NCI-H82 (cell line): ENCODE measurements at regions not wholly inside any gene's neighbourhood (a gene's known extent, or its start where the extent isn't known, plus 50 kb on each side); places are given as distances from the start of the nearest gene placed in this dataset.
A peak's percentile ranks its signal among the peaks of the same experiment; 100 is the strongest.

Experiments
- DNase-seq: peaks from one replicate; lab custom pipeline; 2025; lab: John Stamatoyannopoulos, UW

DNA sequence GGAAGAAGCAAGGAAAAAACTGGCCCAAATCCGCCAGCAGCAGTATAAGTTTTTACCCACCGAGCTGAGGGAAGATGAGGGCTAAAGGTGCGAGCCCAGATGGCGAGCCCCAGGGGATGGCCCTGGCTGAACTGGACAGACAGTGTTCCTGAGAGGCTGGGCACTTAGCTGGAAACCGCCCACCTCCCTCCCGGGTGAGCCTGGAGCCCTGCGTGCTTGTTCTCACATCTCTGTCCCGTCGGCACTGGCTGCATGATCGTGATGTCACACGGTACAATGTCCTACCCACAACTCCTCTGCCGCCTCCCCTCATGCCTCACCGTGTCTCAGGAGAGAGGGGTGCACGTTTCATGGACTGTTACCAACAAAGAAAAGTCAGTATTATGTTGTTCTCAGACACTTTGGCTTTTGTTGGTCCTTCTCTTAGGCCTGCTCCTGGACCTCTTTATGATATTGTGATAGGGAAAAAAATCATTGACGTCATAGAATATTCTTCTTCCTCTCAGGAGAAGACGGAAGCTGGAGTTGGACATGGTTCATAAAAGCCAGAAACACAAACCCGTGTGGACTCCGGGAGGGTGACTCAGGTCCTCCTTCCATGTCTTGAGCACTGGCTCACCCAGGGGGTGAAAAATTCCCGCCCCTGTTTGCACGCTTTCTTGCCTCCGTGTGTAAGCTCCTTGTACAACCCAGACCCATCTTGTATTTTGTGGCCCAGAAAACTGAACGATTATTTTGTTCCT, 201.8 kb upstream of the TPM1 start:
- DNase-seq: no peak

DNA sequence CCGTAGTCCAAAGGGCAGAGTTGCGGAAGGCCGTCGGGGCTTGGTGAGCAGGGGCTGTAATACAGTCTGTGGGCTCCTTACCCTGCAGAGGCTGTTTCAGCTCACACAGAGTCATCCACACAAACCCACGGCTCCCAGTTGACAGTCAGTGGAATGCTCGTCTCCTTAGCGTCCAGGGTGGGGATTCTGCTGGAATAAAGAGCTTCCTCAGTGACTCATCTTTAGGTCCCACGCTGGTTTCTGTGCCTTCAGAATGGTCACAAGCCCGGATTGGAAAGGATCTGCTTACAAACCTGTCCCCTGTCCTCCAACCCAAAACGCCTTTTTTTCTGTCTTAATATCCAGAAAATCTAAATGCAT, 201.3 kb upstream of the TPM1 start:
- DNase-seq: no peak

DNA sequence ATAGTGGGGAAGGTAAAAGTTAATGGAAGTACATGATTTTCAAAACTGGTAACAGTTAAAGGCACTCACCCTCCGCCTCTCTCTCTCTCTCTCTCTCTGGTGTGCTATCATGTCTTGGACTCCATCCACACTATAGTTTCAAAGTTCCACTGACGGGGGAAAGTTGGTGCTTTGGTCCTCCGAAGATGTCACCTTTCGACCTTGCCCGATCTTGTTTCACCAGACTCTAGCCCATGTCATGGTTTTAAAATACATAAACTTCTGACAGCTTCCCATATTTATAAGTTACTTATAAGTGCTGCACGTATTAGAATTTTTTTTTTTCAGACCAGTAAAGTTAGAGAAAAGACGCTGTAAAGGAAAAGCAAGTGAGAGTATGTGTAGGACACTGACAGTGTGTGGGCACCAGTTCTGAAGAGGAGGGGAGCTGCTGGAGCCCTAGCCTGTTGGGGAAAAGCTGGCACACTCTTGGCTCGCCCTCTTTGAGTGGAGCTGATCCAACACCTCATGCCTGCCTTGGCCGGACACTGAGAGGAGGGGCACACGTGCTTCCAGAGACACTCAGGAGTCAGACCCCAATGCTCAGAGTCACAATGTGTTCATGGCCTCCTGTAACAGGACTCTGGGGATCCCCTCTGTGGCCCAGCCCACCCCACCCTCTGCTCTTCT, 200.5 kb upstream of the TPM1 start:
- no peak for DNase-seq

DNA sequence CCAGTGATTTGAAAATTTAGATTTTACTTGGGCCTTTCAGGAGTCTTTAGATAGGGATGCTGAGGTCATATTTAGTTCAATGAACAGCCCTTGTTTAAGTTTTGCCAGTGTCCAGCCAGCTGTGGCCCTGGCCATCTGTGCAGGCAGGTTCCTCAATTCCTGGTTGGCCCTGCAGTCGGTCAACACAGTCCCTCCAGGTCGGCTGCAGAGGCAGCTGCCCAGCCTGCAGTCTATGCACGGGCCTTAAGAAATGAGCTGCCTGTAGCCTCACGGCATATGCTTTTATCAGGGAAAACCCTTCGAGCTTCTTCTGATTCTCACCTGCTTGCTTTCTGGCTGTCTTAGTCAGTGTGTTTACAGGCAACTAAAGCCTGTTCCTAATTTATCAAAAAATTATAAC, 199.2 kb upstream of the TPM1 start:
- DNase-seq: no peak

DNA sequence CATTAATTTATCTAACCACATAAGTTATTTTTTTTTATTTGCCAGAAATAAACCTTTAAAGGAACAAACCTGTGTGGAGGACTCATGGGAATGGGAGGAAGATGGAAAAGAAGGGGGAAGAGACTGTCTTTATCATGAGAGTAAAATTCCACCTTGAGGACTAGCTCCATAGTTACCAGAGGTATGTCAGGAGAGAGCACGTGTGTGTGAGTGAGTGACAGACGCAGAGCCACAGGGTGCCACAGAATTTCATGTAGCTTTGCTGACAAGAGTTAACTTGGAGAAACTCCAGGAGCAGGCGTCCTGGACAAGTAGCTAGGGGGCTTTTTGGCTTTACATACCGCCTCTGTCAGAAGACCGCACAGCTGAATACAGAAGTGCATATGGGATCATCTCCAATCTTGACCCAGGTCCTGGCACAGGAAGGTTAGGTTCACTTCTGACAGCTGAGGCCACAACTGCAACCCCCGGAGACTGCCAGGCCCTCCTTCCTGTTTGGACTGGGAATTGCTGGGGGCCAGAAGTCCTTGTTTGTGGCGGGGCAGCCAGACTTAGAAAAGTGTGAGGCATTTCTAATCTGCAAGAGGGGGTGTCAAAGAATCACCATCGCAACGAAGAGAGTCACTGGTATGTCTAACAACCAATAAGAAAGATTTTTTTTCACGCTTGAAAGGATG, 197.8 kb upstream of the TPM1 start:
- no peak for DNase-seq

DNA sequence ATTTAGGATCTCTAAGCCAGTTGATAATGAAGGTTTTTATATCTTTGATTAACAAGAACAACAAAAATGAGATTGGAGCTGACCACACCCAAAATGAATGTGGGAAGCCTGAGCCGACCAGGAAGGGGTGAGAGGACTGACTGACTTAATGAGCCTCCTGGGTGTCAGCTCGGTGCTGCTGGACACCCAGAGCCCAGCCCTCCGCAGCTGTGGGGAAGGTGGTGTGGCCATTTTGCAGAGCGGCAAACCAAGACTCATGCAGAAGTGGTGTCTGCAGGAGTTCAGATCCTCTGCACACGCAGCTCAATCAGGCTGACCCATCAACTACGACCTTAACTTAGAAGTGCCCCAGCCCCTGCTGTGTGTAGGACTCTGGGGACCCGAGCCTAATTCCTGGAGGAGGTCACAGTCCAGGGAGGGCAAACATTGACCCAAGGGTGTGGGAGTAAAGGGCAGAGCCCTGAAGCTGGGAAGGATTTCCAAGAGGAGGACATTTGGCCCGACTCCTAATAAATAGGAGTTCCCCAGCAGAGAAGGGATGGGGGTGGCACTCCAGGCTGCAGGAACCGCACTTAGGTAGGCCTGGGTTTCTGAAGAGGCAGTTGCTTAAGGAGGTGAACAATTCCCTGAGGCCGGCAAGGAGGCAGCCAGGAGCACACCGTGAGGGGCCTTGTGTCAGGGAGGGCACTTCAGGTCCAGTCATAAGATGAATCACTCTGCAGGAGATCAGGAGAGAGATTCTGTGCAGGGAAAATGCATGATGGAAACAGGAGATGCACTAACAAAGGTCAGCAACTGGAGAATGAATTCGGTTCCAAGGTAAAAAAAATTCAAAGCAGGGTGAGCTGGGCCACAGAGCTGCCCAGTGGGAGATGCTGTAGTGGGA, 197.1 kb upstream of the TPM1 start:
- DNase-seq: no peak

DNA sequence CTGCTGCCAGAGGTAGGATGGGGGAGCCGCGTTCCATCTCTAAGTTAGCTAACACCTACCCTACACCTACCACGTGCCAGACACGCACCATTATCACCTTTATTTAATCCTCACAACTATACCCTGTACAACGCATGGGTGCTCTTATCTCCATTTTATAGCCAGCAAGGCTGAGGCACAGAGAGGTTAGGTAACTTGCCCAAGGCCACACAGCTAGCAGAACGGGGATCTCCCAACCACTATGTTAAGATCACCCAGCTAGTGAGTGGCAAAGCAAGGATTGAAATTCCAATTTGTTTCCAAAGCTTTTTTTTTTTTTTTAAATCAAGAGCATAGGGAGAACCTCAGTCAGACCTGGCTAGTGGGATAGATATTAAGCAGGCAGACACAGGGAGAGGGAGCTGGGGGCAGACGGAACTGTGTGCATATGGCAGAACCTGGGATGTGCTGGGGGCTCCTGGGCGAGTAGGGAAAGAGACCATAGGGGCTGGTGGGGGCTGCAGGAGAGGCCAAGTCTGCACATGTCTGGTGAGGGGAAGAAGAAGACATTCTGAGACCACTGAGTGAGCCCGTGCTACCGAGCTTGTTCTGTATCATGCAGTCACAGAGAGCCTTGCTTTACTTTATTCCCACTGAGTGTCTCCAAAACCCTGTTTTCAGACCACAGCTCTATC, 196.3 kb upstream of the TPM1 start:
- DNase-seq: no peak

DNA sequence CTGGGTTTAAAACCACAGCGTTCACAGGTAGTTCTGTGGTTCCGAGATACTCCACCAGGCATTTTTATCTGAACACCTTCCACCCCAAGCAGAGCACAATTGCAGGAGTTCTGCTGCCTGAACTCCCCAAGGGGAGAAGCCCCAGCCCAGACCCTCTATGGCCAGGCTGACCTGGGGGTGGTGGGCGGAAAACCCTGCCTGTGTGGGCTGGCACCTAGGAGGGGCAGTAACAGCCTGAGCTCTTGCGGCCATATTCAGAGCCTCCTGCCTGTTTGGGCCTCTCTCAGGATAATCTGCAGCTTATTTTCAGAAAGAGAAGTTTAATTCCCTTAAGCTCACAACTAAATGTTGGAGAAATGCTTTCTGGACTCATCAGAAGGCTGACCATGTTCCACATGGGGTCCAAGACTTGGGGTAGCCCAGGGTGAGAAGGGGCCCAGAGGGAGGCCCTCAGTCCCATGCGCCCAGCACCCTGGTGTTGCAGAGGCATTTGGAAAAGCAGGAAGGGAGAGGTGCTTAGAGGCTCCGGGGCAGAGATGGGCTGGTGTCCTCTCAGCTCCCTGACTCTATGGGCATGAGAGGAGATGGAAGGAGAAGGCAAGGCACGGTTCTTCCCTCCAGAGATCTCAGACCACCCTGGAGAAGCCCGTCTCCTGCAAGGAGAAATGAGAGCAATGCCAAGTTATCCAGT, 195.6 kb upstream of the TPM1 start:
- peak; percentile 22 for DNase-seq

DNA sequence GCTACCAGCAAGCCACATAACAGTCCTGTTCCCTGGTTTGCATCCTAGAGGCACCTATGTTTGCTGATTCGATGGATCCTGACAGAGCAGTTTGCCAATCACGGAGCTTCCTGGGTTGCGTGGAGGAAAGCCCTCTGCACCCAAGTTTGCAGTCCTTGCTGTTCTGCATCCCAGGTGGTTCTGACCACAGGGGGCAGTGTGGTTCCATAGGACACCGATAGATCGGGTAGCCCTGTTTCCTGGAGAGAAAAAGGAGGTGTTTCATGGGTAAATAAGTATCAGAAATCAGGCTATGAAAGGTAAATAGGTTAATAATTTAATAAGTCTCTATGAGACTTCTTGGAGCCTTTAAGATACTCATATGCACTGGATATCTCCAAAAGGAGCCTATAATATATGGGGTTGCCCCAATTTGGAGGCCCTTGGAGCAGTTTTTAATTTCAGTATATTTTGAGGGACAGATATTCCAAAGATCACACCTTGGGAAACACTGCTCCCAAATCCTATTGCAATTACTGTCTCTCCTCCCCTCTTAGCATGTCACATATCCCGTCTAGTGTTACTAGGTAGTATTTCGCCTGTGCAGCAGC, 194.6 kb upstream of the TPM1 start:
- peak; percentile 83 for DNase-seq

DNA sequence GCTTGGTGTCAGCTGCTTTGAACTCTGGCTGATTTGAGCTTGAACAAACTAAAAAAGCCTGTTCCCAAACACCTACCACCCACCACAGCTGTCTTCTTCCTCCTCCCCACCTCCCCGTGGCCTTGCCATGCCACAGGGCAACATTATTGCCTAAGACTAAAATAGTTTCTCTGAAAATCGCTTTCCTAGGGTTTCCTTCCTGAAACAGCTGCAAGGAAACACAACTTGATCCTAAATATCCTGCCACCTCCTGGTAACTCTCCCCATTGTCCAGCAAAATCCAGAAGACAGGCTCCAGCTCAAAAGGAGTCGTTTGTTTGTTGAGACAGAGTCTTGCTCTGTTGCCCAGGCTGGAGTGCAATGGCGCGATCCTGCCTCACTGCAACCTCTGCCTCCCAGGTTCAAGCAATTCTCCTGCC, 193.9 kb upstream of the TPM1 start:
- no peak for DNase-seq

DNA sequence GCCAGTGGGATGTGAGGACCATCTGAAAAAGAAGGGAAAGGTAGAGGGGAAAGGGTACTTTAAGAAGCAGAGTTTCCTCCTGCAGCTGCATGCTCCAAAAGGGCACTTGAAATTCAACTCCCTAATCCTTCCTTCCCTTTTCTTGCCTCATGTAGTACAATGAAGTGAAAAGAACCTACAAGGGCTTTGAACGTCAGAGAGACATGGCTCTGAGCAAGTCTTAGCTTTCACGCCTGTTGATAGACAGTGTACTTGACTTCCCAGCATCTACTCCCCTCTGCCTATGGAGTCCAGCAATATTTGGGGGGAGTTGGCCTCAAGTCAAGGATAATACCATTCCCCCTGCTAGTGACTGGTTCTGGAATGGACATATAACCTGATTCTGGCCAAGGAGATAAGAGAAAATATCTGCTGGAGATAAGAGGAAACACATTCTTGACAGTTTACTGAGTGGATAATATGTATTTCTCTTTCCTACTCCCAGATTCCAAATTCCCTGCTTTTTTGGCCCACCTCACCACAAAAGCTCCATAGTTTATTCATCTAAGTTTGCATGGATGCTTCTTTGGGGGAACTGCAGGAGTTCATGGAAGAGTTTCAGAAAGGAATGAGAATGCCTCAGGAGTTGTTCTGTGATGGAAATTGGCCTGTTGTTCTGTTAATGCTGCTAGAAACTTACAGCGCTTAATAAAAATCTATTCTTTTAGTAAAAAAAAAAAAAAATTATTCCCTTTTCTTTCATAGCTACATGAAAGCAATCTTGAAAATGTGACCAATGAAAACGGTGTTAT, 193.0 kb upstream of the TPM1 start:
- no peak for DNase-seq

DNA sequence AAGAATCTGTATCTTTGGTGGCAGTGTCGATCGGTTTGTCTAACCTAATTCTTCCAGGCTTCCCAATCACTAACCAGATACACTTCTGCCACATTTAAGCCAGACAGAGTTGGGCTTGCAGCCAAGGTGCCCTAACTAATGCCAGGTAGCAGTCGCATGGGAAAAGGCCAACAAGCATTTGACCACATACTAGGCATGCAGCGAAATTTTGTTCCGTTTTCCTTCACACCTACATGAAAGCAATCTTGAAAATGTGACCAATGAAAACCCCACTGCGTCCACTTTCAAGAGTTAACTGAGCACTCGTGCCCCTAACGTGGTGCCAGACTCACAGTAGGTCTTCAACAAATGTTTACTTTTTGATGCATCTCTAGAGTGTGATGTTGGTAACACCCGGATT, 192.2 kb upstream of the TPM1 start:
- no peak for DNase-seq

DNA sequence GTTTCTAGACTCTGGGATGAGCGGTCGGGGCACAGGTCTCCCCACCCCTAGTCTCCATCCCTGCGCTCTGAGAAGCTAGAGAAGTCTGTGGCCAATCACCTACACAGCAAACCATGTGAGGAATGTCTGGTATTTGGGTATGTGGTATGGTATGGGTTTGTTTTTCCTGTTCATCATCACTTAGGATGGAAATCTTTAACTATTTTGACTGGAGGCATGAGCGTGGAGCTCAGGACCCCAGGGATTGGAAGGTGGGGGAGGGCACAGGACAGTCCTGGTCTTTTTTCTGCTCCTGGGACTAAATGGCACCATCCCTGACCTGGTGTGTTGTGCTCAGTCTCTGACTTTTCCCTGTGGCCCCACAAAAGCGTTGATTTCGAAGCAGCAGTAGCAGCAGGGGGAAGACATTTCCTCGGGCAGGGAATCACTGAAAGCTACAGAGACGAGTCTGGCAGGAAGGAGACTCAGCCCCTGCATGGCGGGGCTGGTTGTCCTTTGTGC, 191.7 kb upstream of the TPM1 start:
- DNase-seq: no peak

DNA sequence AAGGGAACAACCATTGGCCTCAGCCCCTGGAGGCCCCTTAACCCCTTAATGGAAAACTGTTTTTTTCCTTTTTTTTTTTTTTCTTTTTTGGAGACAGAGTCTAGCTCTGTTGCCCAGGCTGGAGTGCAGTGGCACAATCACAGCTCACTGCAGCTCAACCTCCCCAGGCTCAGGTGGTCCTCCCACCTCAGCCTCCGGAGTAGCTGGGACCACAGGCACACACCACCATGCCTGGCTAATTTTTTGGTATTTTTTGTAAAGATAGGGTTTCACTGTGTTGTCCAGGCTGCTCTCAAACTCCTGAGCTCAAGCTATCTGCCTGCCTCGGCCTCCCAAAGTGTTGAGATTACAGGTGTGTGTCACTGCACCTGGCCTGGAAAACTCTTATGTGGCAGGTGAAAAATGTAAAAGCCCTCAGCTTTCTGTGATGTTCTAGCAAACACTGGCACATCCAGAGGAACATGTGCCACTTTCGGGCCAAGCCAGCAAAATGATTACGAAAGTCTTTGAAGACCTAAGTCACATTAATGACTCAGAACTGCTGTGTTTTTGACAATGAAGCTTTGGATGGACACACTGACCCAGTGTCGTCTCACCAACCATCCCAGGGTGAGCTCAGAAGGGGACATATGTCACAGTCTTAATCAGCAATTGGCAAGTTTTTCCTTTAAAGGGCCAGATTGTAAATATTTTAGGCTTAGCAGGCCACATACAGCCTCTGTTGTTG, 189.3 kb upstream of the TPM1 start:
- no peak for DNase-seq

DNA sequence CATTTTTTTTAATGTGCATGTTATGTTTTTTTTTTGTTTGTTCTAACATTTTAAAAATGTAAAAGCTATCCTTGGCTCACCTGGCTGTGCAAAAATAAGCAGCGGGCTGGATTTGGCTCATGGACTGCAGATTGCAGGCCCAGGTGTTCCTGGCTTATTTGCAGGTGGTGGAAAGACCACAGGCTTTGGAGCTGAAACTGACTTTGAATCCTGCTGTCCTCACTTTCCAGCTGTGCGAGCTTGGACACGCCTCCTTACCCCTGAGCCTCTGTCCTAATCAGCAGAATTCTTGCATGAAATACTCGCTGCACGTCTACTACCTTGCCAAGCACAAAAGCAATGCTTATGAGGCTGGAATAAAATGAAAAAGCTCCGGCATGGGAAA, 188.7 kb upstream of the TPM1 start:
- DNase-seq: no peak

DNA sequence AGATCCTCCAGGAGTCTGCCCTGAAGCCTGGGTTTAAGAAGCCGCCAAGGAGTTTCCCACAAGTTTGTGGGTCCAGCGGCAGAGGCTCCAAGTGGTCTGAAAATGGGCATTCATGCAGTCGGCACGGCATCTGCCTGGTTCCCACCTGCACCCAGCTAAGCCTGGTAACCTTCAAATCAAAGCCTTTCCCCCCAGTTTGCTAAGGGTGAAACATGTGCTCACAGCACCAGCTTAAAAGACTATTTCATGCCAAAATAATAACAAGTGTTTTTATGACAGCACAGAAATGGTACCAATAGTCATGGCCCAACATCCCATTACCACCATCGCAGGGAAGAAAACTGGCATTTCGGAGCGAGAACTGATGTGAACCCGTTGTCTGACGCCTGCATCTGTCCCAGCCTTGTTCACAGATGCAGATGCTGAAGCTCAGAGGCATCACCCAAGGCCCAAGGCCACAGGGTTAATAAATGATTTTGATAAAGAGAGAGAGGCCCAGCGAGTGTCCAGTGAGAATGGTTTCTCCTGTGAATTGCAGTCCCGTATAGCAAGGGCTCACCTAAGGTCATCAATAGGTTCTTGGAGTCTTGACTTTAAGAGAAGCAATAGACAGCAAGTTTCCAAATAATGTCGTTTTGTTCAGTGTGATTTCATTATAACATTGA, 188.0 kb upstream of the TPM1 start:
- no peak for DNase-seq

DNA sequence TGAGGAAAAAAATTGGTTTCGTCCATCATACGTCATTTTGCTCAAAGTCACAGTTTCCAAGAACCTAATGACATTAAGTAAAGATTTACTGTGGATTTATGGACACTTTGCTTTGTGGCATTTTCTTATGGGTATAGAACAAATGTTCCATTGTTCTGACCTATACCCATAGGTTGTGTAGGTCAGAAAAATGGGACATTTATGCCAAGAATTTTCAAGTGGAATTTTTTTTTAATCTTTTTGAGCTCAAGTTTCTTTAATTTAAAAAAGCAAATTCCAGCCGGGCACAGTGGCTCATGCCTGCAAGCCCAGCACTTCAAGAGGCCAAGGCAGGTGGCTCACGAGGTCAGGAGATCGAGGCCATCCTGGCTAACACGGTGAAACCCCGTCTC, 187.5 kb upstream of the TPM1 start:
- DNase-seq: no peak

DNA sequence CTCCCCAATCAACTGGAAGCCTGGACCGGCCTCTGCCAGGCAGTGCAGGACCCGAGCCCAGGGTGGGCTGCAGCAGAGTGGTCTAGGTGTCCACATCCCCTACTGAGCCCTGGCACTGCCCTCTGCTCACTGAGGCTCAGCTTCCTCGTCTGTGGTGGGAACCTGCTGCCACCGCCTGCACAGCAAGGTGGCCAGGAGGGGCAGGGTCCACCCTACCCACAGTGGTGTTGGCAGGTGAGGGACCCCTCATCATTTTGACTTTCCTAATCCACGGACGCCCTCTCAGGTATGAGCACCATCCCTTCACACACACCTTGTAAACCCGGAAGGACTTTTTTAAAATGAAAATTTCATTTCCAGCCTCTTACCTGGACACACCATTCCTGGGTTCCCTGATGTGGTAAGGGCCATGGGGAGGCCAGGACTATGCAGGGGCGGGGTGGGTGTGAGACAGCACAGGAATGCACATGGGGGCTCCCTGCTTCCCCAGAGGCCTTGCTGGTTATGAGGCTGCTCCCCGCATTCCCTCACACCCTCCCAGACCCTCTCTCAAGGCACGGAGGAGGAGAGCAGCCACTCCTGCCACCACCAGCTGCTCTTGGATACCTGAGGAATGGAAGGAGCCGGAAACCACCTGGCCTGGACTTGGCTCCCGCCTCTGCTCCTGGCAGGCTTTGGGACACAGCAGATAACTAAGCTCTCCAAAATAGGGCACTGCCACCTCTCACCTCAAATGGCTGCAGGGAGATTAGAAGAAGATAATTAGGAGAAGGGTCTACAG, 185.9 kb upstream of the TPM1 start:
- DNase-seq: no peak
